ENCODE measurements at regions not wholly inside any gene's neighbourhood (a gene's known extent, or its start where the extent isn't known, plus 50 kb on each side); places are given as distances from the start of the nearest gene placed in this dataset.

GRCh38 chr18:51955136-51955535 is 384.9 kb upstream of the DCC start:
- DNase-seq: no peak

GRCh38 chr18:51957001-51957400 is 383.0 kb upstream of the DCC start:
- DNase-seq: no peak

- no peak for DNase-seq
Observed at GRCh38 chr18:51980101-51980500, 359.9 kb upstream of the DCC start.

- no peak for DNase-seq
Observed at GRCh38 chr18:51988277-51988676, 351.7 kb upstream of the DCC start.

GRCh38 chr18:51997129-51997528 is 342.9 kb upstream of the DCC start:
- no peak for DNase-seq

GRCh38 chr18:51998066-51998465 is 341.9 kb upstream of the DCC start:
- DNase-seq: no peak

GRCh38 chr18:51998711-51999110 is 341.3 kb upstream of the DCC start:
- DNase-seq: no peak

GRCh38 chr18:51999351-51999750 is 340.6 kb upstream of the DCC start:
- no peak for DNase-seq

GRCh38 chr18:52000435-52000834 is 339.6 kb upstream of the DCC start:
- DNase-seq: no peak

- DNase-seq: no peak
Observed at GRCh38 chr18:52001106-52001505, 338.9 kb upstream of the DCC start.

- DNase-seq: no peak
Observed at GRCh38 chr18:52002600-52002999, 337.4 kb upstream of the DCC start.

- DNase-seq: no peak
Observed at GRCh38 chr18:52007105-52007504, 332.9 kb upstream of the DCC start.

- DNase-seq: no peak
Observed at GRCh38 chr18:52008330-52008729, 331.7 kb upstream of the DCC start.

GRCh38 chr18:52008736-52009135 is 331.3 kb upstream of the DCC start:
- no peak for DNase-seq

GRCh38 chr18:52009958-52010357 is 330.0 kb upstream of the DCC start:
- no peak for DNase-seq

- no peak for DNase-seq
Observed at GRCh38 chr18:52045946-52046675, 293.9 kb upstream of the DCC start.

GRCh38 chr18:52046842-52047241 is 293.2 kb upstream of the DCC start:
- no peak for DNase-seq

GRCh38 chr18:52054324-52054723 is 285.7 kb upstream of the DCC start:
- DNase-seq: no peak

GRCh38 chr18:52060607-52061304 is 279.2 kb upstream of the DCC start:
- no peak for DNase-seq

- DNase-seq: no peak
Observed at GRCh38 chr18:52063923-52064322, 276.1 kb upstream of the DCC start.

GRCh38 chr18:52069201-52069600 is 270.8 kb upstream of the DCC start:
- DNase-seq: no peak

- no peak for DNase-seq
Observed at GRCh38 chr18:52070291-52070756, 269.7 kb upstream of the DCC start.

- DNase-seq: no peak
Observed at GRCh38 chr18:52077251-52077983, 262.6 kb upstream of the DCC start.

- no peak for DNase-seq
Observed at GRCh38 chr18:52082246-52082645, 257.8 kb upstream of the DCC start.
